ENCODE measurements at regions not wholly inside any gene's neighbourhood (a gene's known extent, or its start where the extent isn't known, plus 50 kb on each side); places are given as distances from the start of the nearest gene placed in this dataset.

- ChIA-PET POLR2A (no interaction called here), CTCF (no interaction called here)
- DNase-seq: no peak
- Histone ChIP-seq H3K4me3 (ENCODE audit: control insufficient read depth in 1 of 7, extremely low read depth in 1 of 7, insufficient read depth in 4 of 7, low read depth in 2 of 7, low read length in 6 of 7) (no peak overlapping the region), H3K27me3 (replicated peaks in 2 of 5; ENCODE audit: control insufficient read depth in 4 of 5, insufficient read depth in 5 of 5, low read length in 4 of 5) (no peaks in the 10 kb centered on the region), H3K4me1 (ENCODE audit: control extremely low read depth in 1 of 4, control insufficient read depth in 4 of 4, insufficient read depth in 4 of 4, low read length in 3 of 4) (no peaks in the 10 kb centered on the region), H3K9me3 (ENCODE audit: control extremely low read depth in 1 of 5, control insufficient read depth in 4 of 5, insufficient read depth in 2 of 5, low read depth in 1 of 5, low read length in 4 of 5) (no peaks in the 10 kb centered on the region), H3K36me3 (ENCODE audit: control insufficient read depth in 4 of 4, insufficient read depth in 4 of 4, low read length in 3 of 4) (no peaks in the 10 kb centered on the region), H3K27ac (ENCODE audit: insufficient read depth in 1 of 2, low read depth in 1 of 2, low read length in 2 of 2, poor library complexity in 1 of 2, severe bottlenecking in 2 of 2) (no peak overlapping the region)
- WGBS (ENCODE audit: insufficient coverage): 96% methylated on average over 14 of the region's 15 CpGs
These were observed 52.3 kb upstream of the COX20 start for GRCh38 chr1:244783138-244783537.

Data from common myeloid progenitor, CD34-positive (primary cell).